IMR-90 (cell line): ENCODE measurements at regions not wholly inside any gene's neighbourhood (a gene's known extent, or its start where the extent isn't known, plus 50 kb on each side); places are given as distances from the start of the nearest gene placed in this dataset.

Experiments used
- ATAC-seq: fragments of 200-7000 bp; cut with Tn5 transposase; 2 replicates; pipeline ENCODE4 v1.9.1; 2020; ENCODE audit warnings: low read depth, mild to moderate bottlenecking, moderate library complexity
- BruUV-seq: library from RNA; stranded (reverse); fragments of 400-500 nt; replicated peaks from 2 replicates; lab custom pipeline; 2021; lab: Mats Ljungman, UMichigan
- CTCF ChIA-PET: fragments of 300-600 bp; formaldehyde crosslinking; extraction: SDS; loops from one replicate; lab custom pipeline; 2021; ENCODE audit warnings: antibody characterized with exemption; lab: Yijun Ruan, JAX
- POLR2A ChIA-PET: fragments of 300-600 bp; sonication (Branson Sonifier 250); formaldehyde crosslinking; loops from one replicate; lab custom pipeline; 2022; ENCODE audit warnings: antibody characterized with exemption; ENCODE audit not compliant: unreplicated experiment; lab: Charles Lee
- DNase-seq: peaks from one replicate; pipeline ENCODE4 v3.0.0; 2013
- H2AFZ ChIP-seq: replicated peaks from 2 replicates; pipeline ENCODE3; 2013; ENCODE audit warnings: low read length, mild to moderate bottlenecking; ENCODE audit not compliant: poor library complexity
- H2AK5ac ChIP-seq: 2 replicates; pipeline ENCODE4 v1.6.1; 2013; ENCODE audit warnings: low read depth, low read length, inconsistent platforms
- H2AK9ac ChIP-seq: replicated peaks from 2 replicates; pipeline ENCODE3; 2013; ENCODE audit warnings: mild to moderate bottlenecking, low read depth, low read length, moderate library complexity; ENCODE audit not compliant: poor library complexity
- H2BK120ac ChIP-seq: 2 replicates; pipeline ENCODE4 v1.6.1; 2013; ENCODE audit warnings: low read depth, low read length, inconsistent platforms
- H2BK15ac ChIP-seq: 3 replicates; pipeline ENCODE4 v1.6.1; 2013; ENCODE audit warnings: low read depth, low read length, inconsistent platforms
- H2BK20ac ChIP-seq: 2 replicates; pipeline ENCODE4 v1.6.1; 2013; ENCODE audit warnings: low read depth, mild to moderate bottlenecking, inconsistent platforms, low read length, moderate library complexity
- H2BK5ac ChIP-seq: 2 replicates; pipeline ENCODE4 v1.6.1; 2013; ENCODE audit warnings: mild to moderate bottlenecking, low read depth, low read length, inconsistent platforms; ENCODE audit not compliant: poor library complexity, severe bottlenecking
- H3K14ac ChIP-seq: replicated peaks from 2 replicates; pipeline ENCODE4 v1.6.1; 2013; ENCODE audit warnings: low read depth, low read length, inconsistent platforms
- H3K18ac ChIP-seq: 2 replicates; pipeline ENCODE4 v1.6.1; 2013; ENCODE audit warnings: low read depth, low read length, control low read depth
- H3K23ac ChIP-seq: 2 replicates; pipeline ENCODE4 v1.6.1; 2013; ENCODE audit warnings: low read depth, low read length, inconsistent platforms
- H3K27ac ChIP-seq: 2 replicates; pipeline ENCODE4 v1.5.1; 2013; ENCODE audit warnings: mild to moderate bottlenecking, control low read depth, low read length; ENCODE audit not compliant: insufficient read depth
- H3K27me3 ChIP-seq: 2 replicates; pipeline ENCODE4 v1.6.1; 2013; ENCODE audit warnings: low read length; ENCODE audit not compliant: control insufficient read depth, insufficient read depth
- H3K36me3 ChIP-seq: 2 replicates; pipeline ENCODE4 v1.6.1; 2013; ENCODE audit warnings: low read length, mixed read lengths; ENCODE audit not compliant: control insufficient read depth, insufficient read depth
- H3K4ac ChIP-seq: 2 replicates; pipeline ENCODE4 v1.6.1; 2013; ENCODE audit warnings: low read depth, low read length, inconsistent platforms
- H3K4me1 ChIP-seq: 2 replicates; pipeline ENCODE4 v1.6.1; 2013; ENCODE audit warnings: low read length, mixed read lengths; ENCODE audit not compliant: control insufficient read depth, insufficient read depth
- H3K4me2 ChIP-seq: 2 replicates; pipeline ENCODE4 v1.6.1; 2013; ENCODE audit warnings: low read depth, mild to moderate bottlenecking, control low read depth, low read length, moderate library complexity
- H3K4me3 ChIP-seq: 2 replicates; pipeline ENCODE4 v1.5.1; 2013; ENCODE audit warnings: low read depth, mild to moderate bottlenecking, control low read depth, low read length, moderate library complexity; ENCODE audit not compliant: insufficient read depth
- H3K56ac ChIP-seq: 2 replicates; pipeline ENCODE4 v1.6.1; 2013; ENCODE audit warnings: low read length, inconsistent platforms; ENCODE audit not compliant: insufficient read depth; ENCODE audit errors: extremely low read depth
- H3K79me1 ChIP-seq, 2 experiments: 2 replicates each; pipeline ENCODE4 v1.6.1; 2013; ENCODE audit warnings: low read length in 2 of 2, inconsistent platforms in 1 of 2, low read depth in 1 of 2
- H3K9ac ChIP-seq: 2 replicates; pipeline ENCODE4 v1.6.1; 2013; ENCODE audit warnings: low read depth, low read length, control low read depth
- H3K9me1 ChIP-seq: 2 replicates; pipeline ENCODE4 v1.6.1; 2013; ENCODE audit warnings: low read length, inconsistent platforms; ENCODE audit not compliant: insufficient read depth
- H3K9me3 ChIP-seq: 2 replicates; pipeline ENCODE4 v1.6.1; 2013; ENCODE audit warnings: low read length; ENCODE audit not compliant: control insufficient read depth, insufficient read depth
- H4K20me1 ChIP-seq: 2 replicates; pipeline ENCODE4 v1.6.1; 2013; ENCODE audit warnings: low read length, inconsistent platforms; ENCODE audit not compliant: insufficient read depth
- H4K5ac ChIP-seq: 2 replicates; pipeline ENCODE4 v1.6.1; 2013; ENCODE audit warnings: mild to moderate bottlenecking, low read depth, low read length, control low read depth
- H4K8ac ChIP-seq, 2 experiments: 2 replicates each; pipeline ENCODE4 v1.6.1; 2013; ENCODE audit warnings: low read depth in 2 of 2, low read length in 2 of 2, control low read depth in 1 of 2, inconsistent platforms in 1 of 2
- H4K91ac ChIP-seq: 2 replicates; pipeline ENCODE4 v1.6.1; 2013; ENCODE audit warnings: low read depth, low read length, inconsistent platforms; ENCODE audit not compliant: insufficient read depth
- BHLHE40 ChIP-seq: fragments of 150-350 bp; IDR thresholded peaks from 2 replicates; pipeline ENCODE4 v1.6.1; 2016; ENCODE audit warnings: mild to moderate bottlenecking, low read depth, low read length
- CEBPB ChIP-seq: IDR thresholded peaks from 2 replicates; pipeline ENCODE4 v1.6.1; 2012; ENCODE audit warnings: low read depth, low read length, improper control_type of control experiment
- CHD1 ChIP-seq: IDR thresholded peaks from 2 replicates; pipeline ENCODE4 v1.6.1; 2012; ENCODE audit warnings: low read depth, low read length, improper control_type of control experiment
- CTCF ChIP-seq: conservative IDR thresholded peaks from 2 replicates; pipeline ENCODE4 v1.5.1; 2012; ENCODE audit warnings: mild to moderate bottlenecking, low read depth, low read length, improper control_type of control experiment
- FOS ChIP-seq: fragments of 150-350 bp; IDR thresholded peaks from 2 replicates; pipeline ENCODE4 v1.6.1; 2016; ENCODE audit warnings: low read depth, low read length
- MAFK ChIP-seq: IDR thresholded peaks from 2 replicates; pipeline ENCODE4 v1.6.1; 2012; ENCODE audit warnings: low read depth, low read length, improper control_type of control experiment
- MXI1 ChIP-seq: IDR thresholded peaks from 2 replicates; pipeline ENCODE4 v1.6.1; 2012; ENCODE audit warnings: low read depth, mild to moderate bottlenecking, low read length, moderate library complexity, borderline replicate concordance
- POLR2A ChIP-seq: IDR thresholded peaks from 2 replicates; pipeline ENCODE4 v1.6.1; 2012; ENCODE audit warnings: mild to moderate bottlenecking, low read depth, low read length
- RAD21 ChIP-seq: IDR thresholded peaks from 2 replicates; pipeline ENCODE4 v1.6.1; 2012; ENCODE audit warnings: low read length, improper control_type of control experiment
- RCOR1 ChIP-seq: IDR thresholded peaks from 2 replicates; pipeline ENCODE4 v1.6.1; 2012; ENCODE audit warnings: mild to moderate bottlenecking, low read length, improper control_type of control experiment; ENCODE audit not compliant: insufficient replicate concordance
- RFX5 ChIP-seq: IDR thresholded peaks from 2 replicates; pipeline ENCODE4 v1.8.0; 2012; ENCODE audit warnings: low read depth, mild to moderate bottlenecking, low read length, moderate library complexity
- WGBS, 2 experiments: methylation state at CpG; one replicate each; pipeline versions ENCODE4 v1.1.5 to v1.1.7; 2013; ENCODE audit warnings: missing lambda C conversion rate in 2 of 2; ENCODE audit not compliant: insufficient read length in 1 of 2; ENCODE audit errors: extremely low coverage in 2 of 2; 5-methylcytosine and 5-hydroxymethylcytosine counted together
- dilution Hi-C: fragments of 300-500 bp; cut with HindIII; formaldehyde crosslinking; loops from one replicate; pipeline ENCODE4 v1.14.3; 2018; ENCODE audit warnings: low sequenced_read_pairs; ENCODE audit not compliant: unreplicated experiment
- in situ Hi-C: fragments of 300-500 bp; cut with MboI; formaldehyde crosslinking; loops from 3 replicates; pipeline ENCODE4 v1.14.3; 2019; ENCODE audit warnings: low sequenced_read_pairs, inconsistent platforms, mixed read lengths
- intact Hi-C: fragments of 100-400 bp; cut with micrococcal nuclease; formaldehyde crosslinking; loops from 2 replicates; pipeline ENCODE4 v1.10.0; 2022

GRCh38 chr1:47608296-47608875 is 170.5 kb downstream of the FOXD2 start:
- H3K4me3 ChIP-seq = no peak overlapping the region
- H2AK9ac ChIP-seq = no peak overlapping the region
- H3K4me2 ChIP-seq = no peak overlapping the region
- TF ChIP-seq RFX5 = no peak
- TF ChIP-seq BHLHE40 = no peak
- TF ChIP-seq CTCF = no peak
- no peak for TF ChIP-seq CHD1
- no peak for TF ChIP-seq MAFK
- TF ChIP-seq POLR2A = no peak
- TF ChIP-seq CEBPB = no peak
- no peak for TF ChIP-seq FOS
- TF ChIP-seq RAD21 = no peak
- TF ChIP-seq MXI1 = no peak
- no peak for TF ChIP-seq RCOR1
- no peak for ATAC-seq
- H3K4me1 ChIP-seq = no peaks in the 10 kb centered on the region
- no peak overlapping the region for H2BK15ac ChIP-seq
- intact Hi-C loops = no loop called here
- H3K9me3 ChIP-seq = no peaks in the 10 kb centered on the region
- no peak overlapping the region for H2BK20ac ChIP-seq
- 80% methylated on average over 1 of the region's 7 CpGs; no CpG with 5 or more reads in 1 of the 2 experiments for WGBS, 2 experiments
- no peak overlapping the region for H4K5ac ChIP-seq
- H3K4ac ChIP-seq = no peak overlapping the region
- H3K9me1 ChIP-seq = no peaks in the 10 kb centered on the region
- no TSS peak for BruUV-seq
- H2BK120ac ChIP-seq = no peak overlapping the region
- H4K20me1 ChIP-seq = no peaks in the 10 kb centered on the region
- no peaks in the 10 kb centered on the region for H3K36me3 ChIP-seq
- no peak overlapping the region for H4K8ac ChIP-seq
- no peak overlapping the region for H3K27ac ChIP-seq
- H2BK5ac ChIP-seq = no peak overlapping the region
- no peak overlapping the region for H3K23ac ChIP-seq
- H4K91ac ChIP-seq = no peak overlapping the region
- CTCF ChIA-PET = no interaction called here
- POLR2A ChIA-PET = no interaction called here
- H3K56ac ChIP-seq = no peak overlapping the region
- H3K27me3 ChIP-seq = no peaks in the 10 kb centered on the region
- dilution Hi-C loops = no loop called here
- DNase-seq = no peak
- H3K14ac ChIP-seq = no peak overlapping the region
- in situ Hi-C loops = no loop called here
- no peak overlapping the region for H2AK5ac ChIP-seq
- no peaks in the 10 kb centered on the region for H3K79me1 ChIP-seq
- H2AFZ ChIP-seq = no peak overlapping the region
- H3K9ac ChIP-seq = no peak overlapping the region
- no peak overlapping the region for H3K18ac ChIP-seq
